IMR-90 (cell line): ENCODE measurements at regions not wholly inside any gene's neighbourhood (a gene's known extent, or its start where the extent isn't known, plus 50 kb on each side); places are given as distances from the start of the nearest gene placed in this dataset.

ENCODE experiments used
- ATAC-seq: fragments of 200-7000 bp; cut with Tn5 transposase; 2 replicates; pipeline ENCODE4 v1.9.1; 2020; ENCODE audit warnings: low read depth, mild to moderate bottlenecking, moderate library complexity
- BruUV-seq: library from RNA; stranded (reverse); fragments of 400-500 nt; replicated peaks from 2 replicates; lab custom pipeline; 2021; lab: Mats Ljungman, UMichigan
- CTCF ChIA-PET: fragments of 300-600 bp; formaldehyde crosslinking; extraction: SDS; loops from one replicate; lab custom pipeline; 2021; ENCODE audit warnings: antibody characterized with exemption; lab: Yijun Ruan, JAX
- POLR2A ChIA-PET: fragments of 300-600 bp; sonication (Branson Sonifier 250); formaldehyde crosslinking; loops from one replicate; lab custom pipeline; 2022; ENCODE audit warnings: antibody characterized with exemption; ENCODE audit not compliant: unreplicated experiment; lab: Charles Lee
- DNase-seq: peaks from one replicate; pipeline ENCODE4 v3.0.0; 2013
- H2AFZ ChIP-seq: replicated peaks from 2 replicates; pipeline ENCODE3; 2013; ENCODE audit warnings: low read length, mild to moderate bottlenecking; ENCODE audit not compliant: poor library complexity
- H2AK5ac ChIP-seq: 2 replicates; pipeline ENCODE4 v1.6.1; 2013; ENCODE audit warnings: low read depth, low read length, inconsistent platforms
- H2AK9ac ChIP-seq: replicated peaks from 2 replicates; pipeline ENCODE3; 2013; ENCODE audit warnings: mild to moderate bottlenecking, low read depth, low read length, moderate library complexity; ENCODE audit not compliant: poor library complexity
- H2BK120ac ChIP-seq: 2 replicates; pipeline ENCODE4 v1.6.1; 2013; ENCODE audit warnings: low read depth, low read length, inconsistent platforms
- H2BK15ac ChIP-seq: 3 replicates; pipeline ENCODE4 v1.6.1; 2013; ENCODE audit warnings: low read depth, low read length, inconsistent platforms
- H2BK20ac ChIP-seq: 2 replicates; pipeline ENCODE4 v1.6.1; 2013; ENCODE audit warnings: low read depth, mild to moderate bottlenecking, inconsistent platforms, low read length, moderate library complexity
- H2BK5ac ChIP-seq: 2 replicates; pipeline ENCODE4 v1.6.1; 2013; ENCODE audit warnings: mild to moderate bottlenecking, low read depth, low read length, inconsistent platforms; ENCODE audit not compliant: poor library complexity, severe bottlenecking
- H3K14ac ChIP-seq: replicated peaks from 2 replicates; pipeline ENCODE4 v1.6.1; 2013; ENCODE audit warnings: low read depth, low read length, inconsistent platforms
- H3K18ac ChIP-seq: 2 replicates; pipeline ENCODE4 v1.6.1; 2013; ENCODE audit warnings: low read depth, low read length, control low read depth
- H3K23ac ChIP-seq: 2 replicates; pipeline ENCODE4 v1.6.1; 2013; ENCODE audit warnings: low read depth, low read length, inconsistent platforms
- H3K27ac ChIP-seq: 2 replicates; pipeline ENCODE4 v1.5.1; 2013; ENCODE audit warnings: mild to moderate bottlenecking, control low read depth, low read length; ENCODE audit not compliant: insufficient read depth
- H3K27me3 ChIP-seq: 2 replicates; pipeline ENCODE4 v1.6.1; 2013; ENCODE audit warnings: low read length; ENCODE audit not compliant: control insufficient read depth, insufficient read depth
- H3K36me3 ChIP-seq: 2 replicates; pipeline ENCODE4 v1.6.1; 2013; ENCODE audit warnings: low read length, mixed read lengths; ENCODE audit not compliant: control insufficient read depth, insufficient read depth
- H3K4ac ChIP-seq: 2 replicates; pipeline ENCODE4 v1.6.1; 2013; ENCODE audit warnings: low read depth, low read length, inconsistent platforms
- H3K4me1 ChIP-seq: 2 replicates; pipeline ENCODE4 v1.6.1; 2013; ENCODE audit warnings: low read length, mixed read lengths; ENCODE audit not compliant: control insufficient read depth, insufficient read depth
- H3K4me2 ChIP-seq: 2 replicates; pipeline ENCODE4 v1.6.1; 2013; ENCODE audit warnings: low read depth, mild to moderate bottlenecking, control low read depth, low read length, moderate library complexity
- H3K4me3 ChIP-seq: 2 replicates; pipeline ENCODE4 v1.5.1; 2013; ENCODE audit warnings: low read depth, mild to moderate bottlenecking, control low read depth, low read length, moderate library complexity; ENCODE audit not compliant: insufficient read depth
- H3K56ac ChIP-seq: 2 replicates; pipeline ENCODE4 v1.6.1; 2013; ENCODE audit warnings: low read length, inconsistent platforms; ENCODE audit not compliant: insufficient read depth; ENCODE audit errors: extremely low read depth
- H3K79me1 ChIP-seq, 2 experiments: 2 replicates each; pipeline ENCODE4 v1.6.1; 2013; ENCODE audit warnings: low read length in 2 of 2, inconsistent platforms in 1 of 2, low read depth in 1 of 2
- H3K9ac ChIP-seq: 2 replicates; pipeline ENCODE4 v1.6.1; 2013; ENCODE audit warnings: low read depth, low read length, control low read depth
- H3K9me1 ChIP-seq: 2 replicates; pipeline ENCODE4 v1.6.1; 2013; ENCODE audit warnings: low read length, inconsistent platforms; ENCODE audit not compliant: insufficient read depth
- H3K9me3 ChIP-seq: 2 replicates; pipeline ENCODE4 v1.6.1; 2013; ENCODE audit warnings: low read length; ENCODE audit not compliant: control insufficient read depth, insufficient read depth
- H4K20me1 ChIP-seq: 2 replicates; pipeline ENCODE4 v1.6.1; 2013; ENCODE audit warnings: low read length, inconsistent platforms; ENCODE audit not compliant: insufficient read depth
- H4K5ac ChIP-seq: 2 replicates; pipeline ENCODE4 v1.6.1; 2013; ENCODE audit warnings: mild to moderate bottlenecking, low read depth, low read length, control low read depth
- H4K8ac ChIP-seq, 2 experiments: 2 replicates each; pipeline ENCODE4 v1.6.1; 2013; ENCODE audit warnings: low read depth in 2 of 2, low read length in 2 of 2, control low read depth in 1 of 2, inconsistent platforms in 1 of 2
- H4K91ac ChIP-seq: 2 replicates; pipeline ENCODE4 v1.6.1; 2013; ENCODE audit warnings: low read depth, low read length, inconsistent platforms; ENCODE audit not compliant: insufficient read depth
- BHLHE40 ChIP-seq: fragments of 150-350 bp; IDR thresholded peaks from 2 replicates; pipeline ENCODE4 v1.6.1; 2016; ENCODE audit warnings: mild to moderate bottlenecking, low read depth, low read length
- CEBPB ChIP-seq: IDR thresholded peaks from 2 replicates; pipeline ENCODE4 v1.6.1; 2012; ENCODE audit warnings: low read depth, low read length, improper control_type of control experiment
- CHD1 ChIP-seq: IDR thresholded peaks from 2 replicates; pipeline ENCODE4 v1.6.1; 2012; ENCODE audit warnings: low read depth, low read length, improper control_type of control experiment
- CTCF ChIP-seq: conservative IDR thresholded peaks from 2 replicates; pipeline ENCODE4 v1.5.1; 2012; ENCODE audit warnings: mild to moderate bottlenecking, low read depth, low read length, improper control_type of control experiment
- ELK1 ChIP-seq: fragments of 150-350 bp; IDR thresholded peaks from 2 replicates; pipeline ENCODE4 v1.6.1; 2016; ENCODE audit warnings: low read depth, mild to moderate bottlenecking, low read length, moderate library complexity, borderline replicate concordance
- FOS ChIP-seq: fragments of 150-350 bp; IDR thresholded peaks from 2 replicates; pipeline ENCODE4 v1.6.1; 2016; ENCODE audit warnings: low read depth, low read length
- MAFK ChIP-seq: IDR thresholded peaks from 2 replicates; pipeline ENCODE4 v1.6.1; 2012; ENCODE audit warnings: low read depth, low read length, improper control_type of control experiment
- MAZ ChIP-seq: IDR thresholded peaks from 2 replicates; pipeline ENCODE4 v1.6.1; 2012; ENCODE audit warnings: low read depth, mild to moderate bottlenecking, low read length, improper control_type of control experiment, moderate library complexity, borderline replicate concordance
- NFE2L2 ChIP-seq: fragments of 150-350 bp; IDR thresholded peaks from 2 replicates; pipeline ENCODE4 v1.6.1; 2016; ENCODE audit warnings: low read depth, mild to moderate bottlenecking, low read length
- POLR2A ChIP-seq: IDR thresholded peaks from 2 replicates; pipeline ENCODE4 v1.6.1; 2012; ENCODE audit warnings: mild to moderate bottlenecking, low read depth, low read length
- RCOR1 ChIP-seq: IDR thresholded peaks from 2 replicates; pipeline ENCODE4 v1.6.1; 2012; ENCODE audit warnings: mild to moderate bottlenecking, low read length, improper control_type of control experiment; ENCODE audit not compliant: insufficient replicate concordance
- RFX5 ChIP-seq: IDR thresholded peaks from 2 replicates; pipeline ENCODE4 v1.8.0; 2012; ENCODE audit warnings: low read depth, mild to moderate bottlenecking, low read length, moderate library complexity
- SMC3 ChIP-seq: fragments of 150-350 bp; IDR thresholded peaks from 2 replicates; pipeline ENCODE4 v1.6.1; 2016; ENCODE audit warnings: low read depth, mild to moderate bottlenecking, antibody characterized with exemption, low read length, moderate library complexity
- USF2 ChIP-seq: fragments of 150-350 bp; IDR thresholded peaks from 2 replicates; pipeline ENCODE4 v1.6.1; 2017; ENCODE audit warnings: mild to moderate bottlenecking, antibody characterized with exemption, low read length, low read depth
- WGBS, 2 experiments: methylation state at CpG; one replicate each; pipeline versions ENCODE4 v1.1.5 to v1.1.7; 2013; ENCODE audit warnings: missing lambda C conversion rate in 2 of 2; ENCODE audit not compliant: insufficient read length in 1 of 2; ENCODE audit errors: extremely low coverage in 2 of 2; 5-methylcytosine and 5-hydroxymethylcytosine counted together
- dilution Hi-C: fragments of 300-500 bp; cut with HindIII; formaldehyde crosslinking; loops from one replicate; pipeline ENCODE4 v1.14.3; 2018; ENCODE audit warnings: low sequenced_read_pairs; ENCODE audit not compliant: unreplicated experiment
- in situ Hi-C: fragments of 300-500 bp; cut with MboI; formaldehyde crosslinking; loops from 3 replicates; pipeline ENCODE4 v1.14.3; 2019; ENCODE audit warnings: low sequenced_read_pairs, inconsistent platforms, mixed read lengths
- intact Hi-C: fragments of 100-400 bp; cut with micrococcal nuclease; formaldehyde crosslinking; loops from 2 replicates; pipeline ENCODE4 v1.10.0; 2022

- Histone ChIP-seq H3K18ac (no peak overlapping the region), H3K4ac (no peak overlapping the region), H3K79me1 (no peaks in the 10 kb centered on the region), H2AK5ac (no peak overlapping the region), H2BK5ac (no peak overlapping the region), H2BK120ac (no peak overlapping the region), H3K4me3 (no peak overlapping the region), H3K36me3 (no peaks in the 10 kb centered on the region), H4K20me1 (no peaks in the 10 kb centered on the region), H3K14ac (no peak overlapping the region), H4K91ac (no peak overlapping the region), H3K27me3 (no peaks in the 10 kb centered on the region), H2AK9ac (no peak overlapping the region), H3K27ac (no peak overlapping the region), H3K9ac (no peak overlapping the region), H3K4me2 (no peak overlapping the region), H3K4me1 (no peaks in the 10 kb centered on the region; the same call in 1 of the 2 replicates), H2BK15ac (no peak overlapping the region), H2AFZ (no peak overlapping the region), H4K8ac (no peak overlapping the region), H3K56ac (no peak overlapping the region), H2BK20ac (no peak overlapping the region), H3K23ac (no peak overlapping the region), H3K9me3 (peaks cover 2% of the 10 kb centered on the region; the same call in 1 of the 2 replicates), H4K5ac (no peak overlapping the region), H3K9me1 (no peaks in the 10 kb centered on the region)
- ATAC-seq (no peak), DNase-seq (no peak)
- POLR2A ChIA-PET = no interaction called here
- intact Hi-C loops = no loop called here
- CTCF ChIA-PET = no interaction called here
- TF ChIP-seq RFX5 = no peak
- no peak for TF ChIP-seq CEBPB
- no peak for TF ChIP-seq SMC3
- TF ChIP-seq ELK1 = no peak
- no peak for TF ChIP-seq FOS
- TF ChIP-seq USF2 = no peak
- no peak for TF ChIP-seq RCOR1
- no peak for TF ChIP-seq MAZ
- TF ChIP-seq POLR2A = no peak
- TF ChIP-seq MAFK = no peak
- no peak for TF ChIP-seq CHD1
- no peak for TF ChIP-seq CTCF
- no peak for TF ChIP-seq BHLHE40
- no peak for TF ChIP-seq NFE2L2
- dilution Hi-C loops = no loop called here
- in situ Hi-C loops = no loop called here
- WGBS, 2 experiments = 100% methylated on average over 1 of the region's 6 CpGs; no CpG with 5 or more reads in 1 of the 2 experiments
- BruUV-seq = no TSS peak
Observed at GRCh38 chr6:105564121-105564902, 161.4 kb upstream of the PREP start.
